ENCODE measurements at regions not wholly inside any gene's neighbourhood (a gene's known extent, or its start where the extent isn't known, plus 50 kb on each side); places are given as distances from the start of the nearest gene placed in this dataset.

GRCh38 chr22:27466229-27466628 lies 335.3 kb downstream of the MN1 start:
- TF ChIP-seq CTCF (conservative IDR thresholded peaks at IDR 0.05; ENCODE audit: low read length) = no peak
- no peak overlapping the region for H3K4me3 ChIP-seq (ENCODE audit: low read length)
- DNase-seq (ENCODE audit: low read depth) = peak; percentile 54

GRCh38 chr22:27466778-27467438 lies 334.6 kb downstream of the MN1 start:
- peak; percentile 34 for DNase-seq (ENCODE audit: low read depth)
- no peak overlapping the region for H3K4me3 ChIP-seq (ENCODE audit: low read length)
- no peak for TF ChIP-seq CTCF (conservative IDR thresholded peaks at IDR 0.05; ENCODE audit: low read length)

- TF ChIP-seq CTCF (conservative IDR thresholded peaks at IDR 0.05; ENCODE audit: low read length) = no peak
- H3K4me3 ChIP-seq (ENCODE audit: low read length) = no peak overlapping the region
These were observed 333.8 kb downstream of the MN1 start for GRCh38 chr22:27467711-27468110.

GRCh38 chr22:27468712-27469111 lies 332.8 kb downstream of the MN1 start:
- H3K4me3 ChIP-seq (ENCODE audit: low read length) = no peak overlapping the region
- no peak for TF ChIP-seq CTCF (conservative IDR thresholded peaks at IDR 0.05; ENCODE audit: low read length)
- no peak for DNase-seq (ENCODE audit: low read depth)

More at GRCh38 chr22:27467711-27468110, 333.8 kb downstream of the MN1 start:
- peak; percentile 41 for DNase-seq (ENCODE audit: low read depth)

GRCh38 chr22:27470169-27470772 lies 331.3 kb downstream of the MN1 start:
- H3K4me3 ChIP-seq (ENCODE audit: low read length) = no peak overlapping the region
- no peak for DNase-seq (ENCODE audit: low read depth)
- TF ChIP-seq CTCF (conservative IDR thresholded peaks at IDR 0.05; ENCODE audit: low read length) = no peak

- H3K4me3 ChIP-seq (ENCODE audit: low read length) = no peak overlapping the region
- TF ChIP-seq CTCF (conservative IDR thresholded peaks at IDR 0.05; ENCODE audit: low read length) = no peak
These were observed 328.6 kb downstream of the MN1 start for GRCh38 chr22:27472975-27473374.

GRCh38 chr22:27473533-27473932 lies 328.0 kb downstream of the MN1 start:
- DNase-seq (ENCODE audit: low read depth) = no peak
- no peak for TF ChIP-seq CTCF (conservative IDR thresholded peaks at IDR 0.05; ENCODE audit: low read length)
- no peak overlapping the region for H3K4me3 ChIP-seq (ENCODE audit: low read length)

More at GRCh38 chr22:27472975-27473374, 328.6 kb downstream of the MN1 start:
- DNase-seq (ENCODE audit: low read depth) = no peak

Data from AG10803 (cell line).